HCEC 1CT (cell line): ENCODE measurements at regions not wholly inside any gene's neighbourhood (a gene's known extent, or its start where the extent isn't known, plus 50 kb on each side); places are given as distances from the start of the nearest gene placed in this dataset.

Experiments used
- DNase-seq: peaks from one replicate; pipeline ENCODE4 v3.0.0-alpha.2; 2017

DNA sequence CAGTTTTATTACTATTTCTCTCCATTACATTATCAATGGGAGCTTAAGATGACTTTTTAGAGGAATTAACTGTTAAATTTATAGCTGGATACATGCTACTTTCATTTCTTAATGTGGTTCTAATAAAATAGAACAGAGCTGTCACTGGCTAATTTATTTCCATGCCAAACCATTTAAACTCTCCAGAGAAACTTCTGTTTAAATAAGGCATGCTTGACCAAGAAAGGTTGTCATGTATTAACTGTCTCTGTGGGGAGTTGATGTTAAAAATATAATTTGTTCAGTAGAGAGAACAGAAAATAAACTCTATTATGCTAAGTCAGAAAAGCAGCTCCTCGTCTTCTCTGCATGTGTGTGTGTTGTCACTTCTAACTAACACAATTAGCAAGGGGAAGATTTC is 447.4 kb downstream of the SLC16A7 start:
- no peak for DNase-seq

DNA sequence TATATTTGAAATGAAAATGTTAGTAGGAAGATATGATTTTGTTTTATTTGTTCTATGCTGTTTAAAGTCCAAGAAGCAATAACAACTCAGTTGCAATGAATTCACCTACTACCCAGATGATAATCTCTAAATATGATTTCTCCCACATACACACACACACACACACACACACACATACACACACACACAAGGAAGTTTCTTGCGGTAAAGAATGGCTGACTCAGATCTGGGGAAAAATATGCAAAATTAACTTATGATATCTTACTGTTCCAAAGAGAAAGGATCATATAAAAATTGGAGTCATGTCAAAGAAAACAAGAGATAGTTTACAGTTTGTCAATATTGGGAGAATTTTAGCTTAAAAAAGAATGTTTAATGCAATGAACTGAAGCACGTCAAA is 456.7 kb downstream of the SLC16A7 start:
- DNase-seq, result peak; percentile 6

DNA sequence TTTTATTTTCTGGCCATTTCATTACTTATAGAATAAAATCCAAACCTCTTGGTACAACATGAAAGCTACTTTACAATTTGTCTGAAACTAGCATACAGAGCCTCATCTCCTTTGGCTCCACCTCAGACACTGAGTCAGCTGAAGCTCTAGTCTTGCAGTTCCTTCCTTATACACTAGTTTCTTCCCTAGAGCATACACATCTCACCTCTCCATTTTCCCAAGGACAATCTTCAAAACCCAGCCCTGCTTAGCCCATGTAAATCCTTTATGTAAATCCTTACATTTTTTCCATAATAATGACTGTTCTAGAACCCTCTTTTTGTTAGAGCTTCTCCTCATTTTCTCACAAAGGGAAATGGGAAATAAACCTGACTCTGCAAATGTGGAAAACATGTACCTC is 463.4 kb downstream of the SLC16A7 start:
- DNase-seq, result peak; percentile 7

DNA sequence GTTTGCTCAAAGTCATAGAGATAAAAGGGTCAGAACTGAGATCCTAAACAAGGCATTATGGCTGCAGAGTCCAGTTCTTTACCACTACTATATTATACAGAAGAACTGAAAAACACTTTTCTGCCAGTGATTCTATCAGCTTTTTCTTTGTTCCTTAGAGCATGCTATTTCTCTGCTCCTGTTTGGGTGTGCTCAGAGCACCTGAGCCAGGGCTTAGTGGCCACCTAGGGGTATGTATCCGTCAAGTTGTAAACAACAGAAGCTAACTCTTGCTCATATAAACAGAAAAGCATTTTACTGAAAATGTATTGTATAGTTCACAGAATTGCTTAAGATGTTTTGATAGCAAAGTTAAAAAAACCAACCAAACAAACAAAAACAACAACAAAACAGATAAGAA is 470.8 kb downstream of the SLC16A7 start:
- DNase-seq, result no peak

DNA sequence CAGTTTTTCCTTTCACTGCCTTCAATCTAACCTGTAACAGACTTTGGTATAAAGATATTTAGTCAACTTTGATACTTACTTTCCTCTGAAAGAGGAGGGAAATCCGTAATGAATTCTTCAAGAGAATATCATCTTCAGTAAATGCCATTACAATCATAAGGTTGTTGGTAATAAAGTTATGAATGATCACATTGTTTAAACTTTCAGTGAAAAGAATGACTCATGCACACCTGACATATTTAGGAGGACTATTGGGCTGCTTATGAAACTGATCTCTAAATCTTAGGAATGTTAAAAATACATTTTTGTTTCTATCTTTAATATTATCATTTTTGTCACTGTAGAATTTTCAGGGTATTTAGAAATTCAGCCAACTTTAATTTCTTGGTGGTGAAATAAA is 474.7 kb downstream of the SLC16A7 start:
- DNase-seq, result peak; percentile 38

DNA sequence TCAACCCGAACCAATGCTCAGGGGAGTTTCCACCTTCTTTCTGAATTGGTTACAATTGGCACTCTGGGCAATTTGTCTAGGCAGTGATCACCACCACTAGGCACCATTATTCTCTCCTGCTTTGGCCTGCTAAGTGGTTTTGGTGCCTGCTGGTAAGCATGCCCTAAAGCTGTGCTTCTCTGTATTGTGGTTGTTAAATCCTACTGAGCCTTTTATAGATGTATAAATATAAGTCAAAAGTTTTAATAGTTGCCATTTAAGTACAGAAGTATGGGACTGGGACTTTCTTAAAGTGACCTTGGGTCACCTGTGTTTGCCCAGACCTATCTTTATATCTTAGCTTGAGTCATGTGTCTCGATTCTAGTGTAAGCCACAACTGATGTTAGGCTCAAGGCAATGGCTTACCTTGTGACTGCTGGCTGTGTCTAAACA is 475.9 kb downstream of the SLC16A7 start:
- DNase-seq, result no peak

DNA sequence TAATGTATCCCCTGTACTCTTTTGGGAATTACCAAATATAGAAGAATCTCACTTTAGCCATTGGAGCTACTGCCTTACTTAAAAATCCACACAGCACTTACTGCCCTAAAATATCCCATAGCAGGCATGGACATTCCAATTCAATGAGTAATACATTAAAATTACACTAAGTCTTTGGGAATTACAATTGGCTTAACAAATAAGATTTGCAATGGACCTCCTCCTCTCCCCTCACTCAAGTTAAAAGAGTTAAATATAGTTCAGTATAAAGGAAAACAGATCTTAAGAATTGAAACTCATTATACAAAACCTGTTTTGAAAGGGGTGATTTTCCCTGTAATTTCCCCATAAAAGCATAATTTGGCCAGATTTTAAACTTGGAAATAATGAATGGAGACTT is 477.1 kb downstream of the SLC16A7 start:
- DNase-seq, result peak; percentile 65

DNA sequence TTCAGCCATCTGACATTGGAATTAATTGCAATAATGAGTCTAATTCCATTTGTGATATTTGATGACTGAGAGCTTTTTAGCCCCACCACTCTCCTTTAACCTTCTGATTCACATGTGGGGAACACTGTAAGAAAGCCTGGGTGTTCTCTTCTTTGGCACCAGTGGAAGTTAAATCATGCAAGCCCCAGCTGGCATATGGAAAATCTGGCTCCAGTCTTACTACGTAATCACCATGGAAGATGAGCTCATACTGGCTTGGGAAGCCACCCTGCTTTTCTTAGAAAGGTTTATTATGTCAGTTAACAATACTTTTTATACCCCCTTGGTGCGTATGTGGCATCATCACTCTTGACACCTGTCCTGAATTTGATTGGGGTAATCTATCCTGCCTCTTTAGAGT is 479.3 kb downstream of the SLC16A7 start:
- DNase-seq, result no peak

DNA sequence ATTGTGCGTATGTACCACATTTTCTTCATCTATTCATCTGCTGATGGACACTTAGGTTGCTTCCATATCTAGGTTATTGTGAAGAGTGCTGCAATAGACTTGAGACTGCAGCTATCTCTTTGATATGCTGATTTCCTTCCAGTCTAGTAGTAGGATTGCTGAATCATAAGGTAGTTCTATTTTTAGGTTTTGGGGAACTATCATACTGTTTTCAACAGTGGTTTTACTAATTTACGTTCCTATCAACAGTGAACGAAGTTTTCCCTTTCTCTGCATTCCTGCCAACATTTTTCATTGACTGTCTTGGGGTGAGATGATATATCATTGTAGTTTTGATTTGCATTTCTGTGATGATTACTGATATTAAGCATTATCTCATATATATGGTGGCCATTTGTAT is 482.2 kb downstream of the SLC16A7 start:
- no peak for DNase-seq

DNA sequence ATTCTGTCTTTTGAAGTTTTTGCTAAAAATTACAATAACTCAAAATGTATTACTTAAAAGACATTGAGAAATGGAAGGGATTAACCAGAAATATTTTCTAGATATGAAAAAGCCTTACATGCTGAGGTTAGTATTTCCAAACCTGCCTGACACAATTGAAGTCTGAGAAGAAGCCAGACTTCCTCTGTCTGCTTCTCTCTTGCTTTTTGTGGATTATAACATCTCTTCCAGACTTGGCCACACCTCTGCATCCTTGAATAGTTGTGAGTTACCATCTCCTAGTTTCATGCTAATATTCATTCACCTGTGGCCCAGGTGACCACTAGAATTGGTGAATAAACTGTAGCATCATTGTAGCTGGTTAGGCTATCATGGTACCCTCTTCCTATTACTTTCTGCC is 497.6 kb downstream of the SLC16A7 start:
- no peak for DNase-seq

DNA sequence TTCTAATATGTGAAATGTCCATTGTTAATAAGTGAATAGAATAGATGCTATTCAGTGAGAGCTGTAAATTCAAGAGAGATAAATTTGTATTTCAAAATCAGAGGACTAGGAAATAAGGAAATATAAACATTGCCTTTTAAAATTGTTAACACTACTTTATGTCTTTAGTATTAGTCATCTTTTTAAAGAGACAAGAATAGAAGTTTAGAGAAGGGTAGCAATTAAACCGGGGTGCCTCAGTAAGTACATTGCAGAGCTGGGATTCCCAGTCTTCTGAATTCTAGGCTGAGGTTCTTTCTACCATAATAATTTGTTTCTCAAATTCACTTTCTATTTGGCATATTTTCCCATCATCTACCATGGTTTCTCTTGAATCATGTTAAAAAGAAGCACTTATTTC is 498.6 kb downstream of the SLC16A7 start:
- DNase-seq, result peak; percentile 32

DNA sequence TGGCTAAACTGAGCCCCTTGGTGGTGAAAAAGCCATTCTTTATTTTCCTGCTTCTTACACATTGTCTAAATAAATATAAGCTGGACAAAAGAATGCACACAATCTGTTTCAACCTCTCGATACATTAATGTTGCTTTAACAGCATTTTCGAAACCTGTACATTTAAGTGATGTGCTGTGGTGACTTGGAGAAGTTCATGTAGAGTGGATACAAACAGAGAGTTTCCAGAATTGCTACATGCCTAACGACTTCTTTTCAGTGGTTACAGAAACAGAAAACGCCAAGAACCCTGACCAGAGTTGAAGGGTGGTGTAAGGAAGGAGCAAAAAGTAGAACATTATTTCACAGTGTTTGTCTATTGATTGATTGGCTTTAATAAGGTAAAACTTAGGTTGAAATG is 500.9 kb downstream of the SLC16A7 start:
- no peak for DNase-seq

DNA sequence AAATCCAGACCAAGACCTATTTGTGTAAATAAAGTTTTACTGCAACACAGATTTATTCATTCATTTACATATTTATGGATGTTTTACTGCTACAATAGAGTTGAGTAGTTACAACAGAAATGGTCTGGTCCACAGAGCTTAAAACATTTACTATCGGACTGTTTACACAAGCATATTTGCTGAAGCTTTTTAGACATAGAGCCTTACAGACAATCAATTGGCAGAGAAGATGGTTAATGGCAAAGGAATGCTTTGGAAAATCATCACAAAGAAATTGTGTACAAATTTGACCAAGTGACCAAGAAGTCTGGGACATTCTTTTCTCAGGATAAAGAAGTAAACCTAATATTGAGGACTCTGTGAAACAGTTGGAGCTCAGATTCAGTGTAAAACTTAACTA is 504.3 kb downstream of the SLC16A7 start:
- no peak for DNase-seq

DNA sequence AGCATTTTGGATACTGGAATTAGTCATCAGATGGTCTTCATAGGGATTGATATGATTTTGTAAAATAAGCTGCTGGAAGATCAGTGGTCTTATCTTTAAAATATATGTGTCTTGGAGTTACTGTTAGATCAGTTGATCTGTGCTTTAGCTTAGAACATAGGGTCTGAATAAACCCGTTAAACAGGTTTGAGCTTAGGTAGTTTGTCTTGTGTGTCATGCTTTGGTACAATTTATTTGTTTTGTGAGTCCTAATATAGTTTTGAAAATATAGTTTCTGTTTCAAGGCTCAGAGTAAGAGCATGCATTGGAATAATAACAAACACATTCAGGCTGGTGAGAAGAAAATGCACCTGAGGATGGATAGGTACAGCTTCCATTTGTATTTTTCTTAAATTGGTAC is 505.0 kb downstream of the SLC16A7 start:
- DNase-seq, result no peak

DNA sequence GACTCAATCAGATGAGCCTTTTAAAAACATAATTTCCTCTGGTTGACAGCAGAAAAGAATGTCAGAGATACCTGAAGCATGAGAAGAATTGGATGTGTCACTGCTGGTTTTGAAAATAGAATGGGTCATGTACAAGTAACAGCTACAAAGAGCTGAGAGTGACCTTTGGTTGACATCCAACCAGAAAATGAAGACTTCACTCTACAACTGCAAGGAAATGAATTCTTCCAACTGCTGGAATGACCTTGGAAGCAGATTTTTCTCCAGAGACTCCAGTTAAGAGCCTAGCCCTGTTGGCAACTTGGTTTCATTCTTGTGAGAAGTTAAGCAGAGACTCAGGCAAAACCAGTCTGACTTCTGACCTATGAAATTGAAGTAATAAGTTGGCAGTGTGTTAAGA is 505.9 kb downstream of the SLC16A7 start:
- DNase-seq, result peak; percentile 18

DNA sequence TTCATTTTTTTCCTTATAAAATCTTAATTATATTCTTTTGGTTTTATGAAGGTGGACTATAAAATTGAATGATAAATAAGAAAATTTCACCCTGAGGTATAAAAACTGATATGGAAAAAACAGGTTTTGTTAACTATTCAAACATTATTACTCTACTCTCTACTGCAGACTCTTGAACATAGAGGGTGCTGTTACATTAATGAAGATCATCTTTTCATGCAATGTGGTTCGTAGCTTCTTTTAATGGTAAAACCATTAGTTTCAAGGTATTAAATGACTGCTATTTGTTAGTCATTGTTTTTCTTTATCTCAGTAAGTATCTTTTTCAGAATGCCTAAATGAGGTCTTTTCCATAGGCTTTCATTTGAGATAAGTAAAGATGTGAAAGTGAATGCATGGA is 510.4 kb downstream of the SLC16A7 start:
- DNase-seq, result peak; percentile 48

DNA sequence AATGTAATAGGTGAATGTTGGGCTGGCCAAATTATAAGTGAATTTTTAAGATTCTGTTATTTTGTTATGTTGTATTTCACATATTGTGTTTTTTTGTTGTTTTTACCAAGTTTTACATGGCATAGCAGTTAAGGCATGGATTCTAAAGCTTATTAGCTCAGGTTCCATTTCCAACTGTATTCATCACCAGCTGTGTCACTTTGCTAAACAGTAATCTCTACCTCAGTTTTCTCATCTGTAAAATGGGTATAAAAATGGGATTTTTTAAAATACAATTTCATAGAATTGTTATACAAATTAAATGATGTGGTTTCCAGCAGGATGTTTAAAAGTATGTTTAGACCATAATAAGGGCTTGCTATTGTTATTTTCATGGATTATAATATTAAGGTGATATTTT is 512.2 kb downstream of the SLC16A7 start:
- DNase-seq, result no peak

DNA sequence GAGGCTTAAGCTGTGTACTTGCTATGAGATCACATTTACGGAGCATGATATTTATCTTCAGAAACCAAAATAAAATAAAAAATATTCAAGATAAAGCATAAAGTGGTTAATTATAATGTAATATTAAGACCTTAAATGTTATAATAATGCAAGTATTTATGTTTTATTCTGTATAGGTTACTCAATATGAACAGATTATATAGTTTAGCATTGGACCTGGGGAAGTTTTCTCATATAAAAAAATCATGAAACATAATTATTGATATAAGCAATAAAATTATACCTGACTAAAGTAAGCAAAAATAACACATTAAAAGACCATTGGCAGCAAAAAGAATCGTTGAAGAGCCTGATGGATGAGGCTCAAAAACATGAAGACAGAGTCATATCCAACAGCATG is 516.2 kb downstream of the SLC16A7 start:
- no peak for DNase-seq

DNA sequence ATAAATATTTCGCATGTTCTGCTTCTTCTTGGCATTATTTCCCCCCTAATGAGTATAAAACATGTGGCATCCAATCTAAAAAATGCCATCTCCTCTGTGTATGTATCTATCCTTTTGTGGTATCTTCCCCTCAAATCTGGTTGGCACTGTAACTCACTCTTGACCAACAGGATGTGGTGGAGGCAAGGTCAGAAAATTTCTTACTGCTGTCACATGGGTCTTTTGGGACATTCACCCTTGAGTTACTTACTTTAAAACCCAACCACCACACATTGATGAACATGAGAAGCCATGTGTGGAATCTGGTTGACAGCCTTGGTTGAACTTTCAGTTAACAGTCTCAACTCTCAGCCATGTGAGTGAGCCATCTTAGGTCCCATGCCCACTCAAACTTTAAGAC is 516.9 kb downstream of the SLC16A7 start:
- no peak for DNase-seq

DNA sequence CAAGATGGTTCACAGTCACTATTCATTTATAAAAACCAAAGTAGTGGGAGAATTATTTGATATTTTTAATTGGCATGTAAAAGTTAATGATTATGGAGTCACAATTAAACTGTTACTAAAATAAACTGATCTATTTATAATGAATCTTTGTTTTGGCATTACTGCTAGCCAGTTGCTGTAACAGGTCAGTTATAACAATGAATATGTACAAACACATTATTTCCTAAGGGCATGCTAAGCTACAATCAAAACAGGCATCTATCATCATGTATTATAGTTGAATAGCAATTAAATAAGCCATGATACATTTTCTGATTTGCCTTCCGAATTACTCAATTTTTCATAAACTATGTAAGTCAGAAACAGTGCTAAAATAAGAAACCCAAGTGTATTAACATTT is 518.3 kb downstream of the SLC16A7 start:
- no peak for DNase-seq

DNA sequence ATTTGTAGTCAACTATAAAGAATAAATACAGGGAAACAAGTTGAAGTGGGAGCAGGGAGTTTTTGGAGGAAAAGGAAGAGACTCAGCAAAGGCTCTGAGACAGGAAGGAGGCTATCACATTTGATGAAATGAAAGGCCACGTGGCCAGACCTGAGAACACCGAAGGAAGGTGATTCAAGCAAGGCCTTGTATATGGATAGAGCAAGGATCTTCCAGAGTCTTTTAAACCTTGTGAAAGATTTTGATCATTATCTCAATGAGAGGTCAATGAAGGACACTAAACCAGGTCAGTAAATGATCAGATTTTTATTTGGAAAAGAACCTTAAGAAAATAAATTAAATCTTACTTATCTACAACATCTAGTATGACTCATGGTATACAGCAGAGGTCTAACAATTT is 523.5 kb downstream of the SLC16A7 start:
- no peak for DNase-seq

DNA sequence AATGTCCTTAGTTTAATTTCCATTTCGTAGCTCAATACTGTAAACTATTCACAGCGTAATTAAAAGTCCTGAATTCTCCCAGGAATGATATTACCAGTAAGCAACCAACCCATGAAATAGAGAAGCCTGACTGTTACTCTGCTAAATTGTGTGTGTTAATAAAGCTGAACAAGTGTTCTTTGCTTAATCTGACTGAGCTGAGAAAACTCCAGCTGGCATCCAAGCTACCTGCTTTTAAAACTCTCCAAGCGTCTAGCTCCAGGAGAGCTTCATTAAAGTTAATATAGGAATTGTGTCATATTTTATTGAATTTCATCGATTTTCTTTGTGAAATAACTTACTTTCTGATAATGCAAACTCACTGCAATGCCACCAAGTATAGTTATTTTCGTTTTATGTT is 524.4 kb downstream of the SLC16A7 start:
- no peak for DNase-seq

DNA sequence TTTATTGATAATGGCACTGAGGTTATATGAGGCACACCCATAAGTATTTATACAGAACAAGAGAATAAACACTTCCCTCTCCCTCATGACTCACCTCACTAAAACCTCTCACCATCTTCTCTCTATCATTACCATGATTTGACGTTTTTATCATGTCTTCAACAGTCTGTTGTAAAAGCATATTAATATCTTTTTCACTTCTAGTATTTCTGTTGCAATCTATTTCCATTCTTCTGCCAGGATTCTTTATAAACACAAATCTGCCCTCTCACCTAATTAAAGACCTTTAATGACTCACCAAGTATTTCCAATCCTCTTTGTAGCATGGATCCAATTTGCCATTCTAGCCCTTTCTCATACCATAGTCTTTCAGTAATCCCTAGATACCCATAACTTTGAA is 527.7 kb downstream of the SLC16A7 start:
- DNase-seq, result peak; percentile 57

DNA sequence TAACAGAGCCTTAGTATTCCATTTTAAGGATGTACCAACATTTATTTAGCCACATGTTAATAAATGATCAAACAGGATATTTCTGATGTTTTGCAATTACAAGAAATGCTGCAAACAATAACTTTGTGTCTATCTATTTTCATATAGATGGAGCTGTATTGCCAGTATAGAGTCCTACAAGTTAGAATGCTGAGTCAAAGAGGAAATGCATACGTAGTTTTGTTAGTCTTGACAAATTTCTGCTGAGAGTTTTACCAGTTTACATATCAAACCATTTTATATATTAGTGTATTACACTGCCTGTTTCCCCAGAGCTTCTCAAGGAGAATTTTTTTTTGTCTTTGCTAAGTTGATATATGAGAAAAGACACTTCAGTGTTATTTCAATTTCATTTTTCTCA is 541.7 kb downstream of the SLC16A7 start:
- DNase-seq, result no peak

DNA sequence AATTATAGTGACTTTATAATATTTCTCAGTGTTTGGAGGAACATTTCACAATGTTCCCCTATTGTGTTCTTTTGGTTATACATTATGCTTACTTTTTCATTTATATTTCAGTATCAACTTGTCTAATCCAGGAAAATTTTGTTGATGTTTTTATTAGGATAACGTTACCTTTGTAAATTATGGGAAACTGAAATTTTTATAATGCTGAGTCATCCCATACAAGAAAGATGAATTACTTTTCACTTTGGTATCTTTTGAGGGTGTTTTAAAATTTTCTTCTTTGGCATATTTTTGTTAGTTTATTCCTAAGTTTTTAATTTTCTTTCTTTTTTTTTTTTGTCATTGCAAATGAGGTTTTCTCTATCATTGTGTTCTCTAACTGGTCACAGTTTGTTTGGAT is 542.7 kb downstream of the SLC16A7 start:
- DNase-seq, result no peak

DNA sequence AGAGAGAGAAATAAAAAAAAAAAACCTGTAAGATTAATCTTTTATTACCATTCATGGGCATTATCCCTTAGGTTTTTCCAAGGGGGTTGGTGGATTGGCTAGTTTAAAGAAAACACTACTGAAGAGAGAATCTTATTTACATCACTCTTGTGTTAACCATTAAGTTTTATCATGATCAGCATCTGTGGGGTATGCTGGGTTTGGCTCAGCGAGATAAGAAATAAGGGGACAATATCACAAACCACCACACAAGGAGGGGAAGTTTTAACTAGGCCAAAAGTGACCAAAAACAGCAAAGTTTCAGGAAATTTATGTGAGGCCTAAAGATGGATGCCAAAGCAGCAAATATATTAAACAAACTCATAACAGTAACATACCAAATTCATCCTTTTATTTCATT is 548.6 kb downstream of the SLC16A7 start:
- DNase-seq, result no peak
